Lower leg skin (tissue), 4 donors: ENCODE measurements at regions not wholly inside any gene's neighbourhood (a gene's known extent, or its start where the extent isn't known, plus 50 kb on each side); places are given as distances from the start of the nearest gene placed in this dataset.
"Not testable (repeated sequence)": the region's sequence is repeated elsewhere in the genome, so short reads cannot be mapped to it uniquely, and the experiment has no call there.

Experiments used
- DNase-seq, 2 donors: peaks; one replicate each; pipeline ENCODE4 v3.0.0-alpha.2; 2019; ENCODE audit warnings: low spot score in 2 of 2
- H3K4me3 ChIP-seq: fragments of 200-600 bp; sonication (generic); 2 replicates; pipeline ENCODE4 v1.5.1; 2017; ENCODE audit warnings: mild to moderate bottlenecking, low read depth; ENCODE audit not compliant: poor library complexity, severe bottlenecking
- POLR2A ChIP-seq, 2 donors: fragments of 450-650 bp; IDR thresholded peaks; one replicate each; pipeline ENCODE4 v1.6.1; 2016 to 2017; ENCODE audit warnings: antibody characterized with exemption in 2 of 2, mild to moderate bottlenecking in 1 of 2, moderate library complexity in 1 of 2
- WGBS, 2 donors: methylation state at CpG; one replicate each; pipeline ENCODE4 v1.1.5; 2018; 5-methylcytosine and 5-hydroxymethylcytosine counted together
- intact Hi-C: fragments of 100-400 bp; cut with DNase I; formaldehyde crosslinking; loops from one replicate; pipeline ENCODE4 v1.15.0; 2023; ENCODE audit warnings: low total_unique reads
- TF ChIP-seq, protein P1 (sequence below), 3 donors: fragments of 450-650 bp; IDR thresholded peaks; one replicate each; pipeline ENCODE4 v1.5.1; 2016; ENCODE audit warnings: antibody characterized with exemption in 3 of 3, mild to moderate bottlenecking in 3 of 3, moderate library complexity in 2 of 3

- 32 to 38% methylated on average over 2 of the region's 2 CpGs for WGBS, 2 donors
- TF ChIP-seq, protein P1, sequence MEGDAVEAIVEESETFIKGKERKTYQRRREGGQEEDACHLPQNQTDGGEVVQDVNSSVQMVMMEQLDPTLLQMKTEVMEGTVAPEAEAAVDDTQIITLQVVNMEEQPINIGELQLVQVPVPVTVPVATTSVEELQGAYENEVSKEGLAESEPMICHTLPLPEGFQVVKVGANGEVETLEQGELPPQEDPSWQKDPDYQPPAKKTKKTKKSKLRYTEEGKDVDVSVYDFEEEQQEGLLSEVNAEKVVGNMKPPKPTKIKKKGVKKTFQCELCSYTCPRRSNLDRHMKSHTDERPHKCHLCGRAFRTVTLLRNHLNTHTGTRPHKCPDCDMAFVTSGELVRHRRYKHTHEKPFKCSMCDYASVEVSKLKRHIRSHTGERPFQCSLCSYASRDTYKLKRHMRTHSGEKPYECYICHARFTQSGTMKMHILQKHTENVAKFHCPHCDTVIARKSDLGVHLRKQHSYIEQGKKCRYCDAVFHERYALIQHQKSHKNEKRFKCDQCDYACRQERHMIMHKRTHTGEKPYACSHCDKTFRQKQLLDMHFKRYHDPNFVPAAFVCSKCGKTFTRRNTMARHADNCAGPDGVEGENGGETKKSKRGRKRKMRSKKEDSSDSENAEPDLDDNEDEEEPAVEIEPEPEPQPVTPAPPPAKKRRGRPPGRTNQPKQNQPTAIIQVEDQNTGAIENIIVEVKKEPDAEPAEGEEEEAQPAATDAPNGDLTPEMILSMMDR (IDR thresholded peaks at IDR 0.05): no peak
- no peak for TF ChIP-seq POLR2A (IDR thresholded peaks at IDR 0.05)
- intact Hi-C loops: no loop called here
- no peak for DNase-seq
- no peak overlapping the region for H3K4me3 ChIP-seq
Observed at GRCh38 chr5:155147222-155147621, 133.7 kb downstream of the KIF4B start.

- no peak overlapping the region for H3K4me3 ChIP-seq
- TF ChIP-seq POLR2A (IDR thresholded peaks at IDR 0.05): no peak
- TF ChIP-seq, protein P1 (IDR thresholded peaks at IDR 0.05): no peak
- intact Hi-C loops: no loop called here
- WGBS, 2 donors: 63 to 68% methylated on average over 1 of the region's 1 CpG
- DNase-seq: no peak
Observed at GRCh38 chr5:155148694-155149093, 135.1 kb downstream of the KIF4B start.

DNA sequence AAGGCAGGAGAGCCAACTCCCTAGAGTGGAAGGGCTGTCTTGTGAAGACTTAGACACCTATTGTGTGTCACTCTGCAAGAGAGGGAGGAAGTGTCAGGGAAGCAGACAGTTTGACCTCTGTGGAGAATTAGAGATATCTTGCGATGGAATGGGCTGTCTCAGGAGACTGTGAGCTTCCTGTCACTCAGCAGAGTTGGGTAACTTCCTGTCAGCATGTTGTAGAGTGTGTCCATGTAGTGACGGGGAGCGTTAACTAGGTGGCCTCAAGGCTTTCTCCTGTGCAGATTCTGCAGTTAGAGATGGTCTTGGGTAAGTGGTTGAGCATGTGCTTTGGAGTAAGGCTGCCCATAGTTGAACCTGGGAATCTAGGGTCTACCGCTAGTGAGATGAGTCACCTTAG is 136.5 kb downstream of the KIF4B start:
- WGBS, 2 donors: 59 to 70% methylated on average over 4 of the region's 4 CpGs
- intact Hi-C loops: no loop called here
- DNase-seq: no peak
- no peak overlapping the region for H3K4me3 ChIP-seq
- no peak for TF ChIP-seq POLR2A (IDR thresholded peaks at IDR 0.05)
- TF ChIP-seq, protein P1 (IDR thresholded peaks at IDR 0.05): no peak

DNA sequence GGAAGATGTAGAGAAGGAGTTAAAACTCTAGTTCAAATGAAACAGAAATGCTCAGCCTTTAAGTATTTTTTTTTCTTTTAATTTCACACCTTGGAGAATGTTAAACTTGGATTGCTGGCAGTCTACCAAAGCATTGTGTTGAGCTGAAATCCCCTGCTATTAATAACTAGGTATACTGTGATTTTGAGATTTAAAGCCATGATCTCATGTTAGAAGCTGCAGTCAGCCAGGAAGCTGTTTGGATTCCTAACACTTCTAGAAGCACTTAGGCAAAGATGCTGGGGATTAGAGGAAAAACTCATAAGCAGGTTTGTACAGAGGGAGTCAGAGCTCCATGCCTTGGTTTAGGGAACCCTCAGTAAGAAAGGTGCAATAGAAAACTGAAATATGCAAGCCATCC is 141.4 kb downstream of the KIF4B start:
- intact Hi-C loops: no loop called here
- H3K4me3 ChIP-seq: no peak overlapping the region
- TF ChIP-seq POLR2A (IDR thresholded peaks at IDR 0.05): no peak
- TF ChIP-seq, protein P1 (IDR thresholded peaks at IDR 0.05): no peak
- no peak for DNase-seq

DNA sequence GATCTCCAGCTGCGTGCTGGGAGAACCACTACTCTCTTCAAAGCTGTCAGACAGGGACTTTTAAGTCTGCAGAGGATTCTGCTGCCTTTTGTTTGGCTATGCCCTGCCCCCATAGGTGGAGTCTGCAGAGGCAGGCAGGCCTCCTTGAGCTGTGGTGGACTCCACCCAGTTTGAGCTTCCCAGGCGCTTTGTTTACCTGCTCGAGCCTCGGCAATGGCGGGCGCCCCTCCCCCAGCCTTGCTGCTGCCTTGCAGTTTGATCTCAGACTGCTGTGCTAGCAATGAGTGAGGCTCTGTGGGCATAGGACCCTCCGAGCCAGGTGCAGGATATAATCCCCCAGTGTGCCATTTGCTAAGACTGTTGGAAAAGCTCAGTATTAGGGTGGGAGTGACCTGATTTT is 149.5 kb downstream of the KIF4B start:
- not testable (repeated sequence) for DNase-seq
- 70 to 77% methylated on average over 7 of the region's 7 CpGs for WGBS, 2 donors

GRCh38 chr5:155167736-155168135 is 154.2 kb downstream of the KIF4B start:
- WGBS, 2 donors: 76 to 85% methylated on average over 3 of the region's 3 CpGs
- DNase-seq: no peak
- intact Hi-C loops: no loop called here
- TF ChIP-seq, protein P1 (IDR thresholded peaks at IDR 0.05): no peak
- TF ChIP-seq POLR2A (IDR thresholded peaks at IDR 0.05): no peak
- no peak overlapping the region for H3K4me3 ChIP-seq

More for the DNA sequence above, 149.5 kb downstream of the KIF4B start:
- H3K4me3 ChIP-seq, intact Hi-C loops: not testable (repeated sequence)
